Keratinocyte (primary cell): ENCODE measurements at regions not wholly inside any gene's neighbourhood (a gene's known extent, or its start where the extent isn't known, plus 50 kb on each side); places are given as distances from the start of the nearest gene placed in this dataset.

Experiments
- DNase-seq: peaks from one replicate; pipeline ENCODE4 v3.0.0-alpha.2; 2011; ENCODE audit warnings: low read depth, missing footprints, low spot score
- FAIRE-seq: peaks from 2 replicates; lab custom pipeline; 2011; peaks lifted over from hg19 to GRCh38; lab: Jason Lieb, UNC
- H2AFZ ChIP-seq: 2 replicates; pipeline ENCODE4 v1.6.0; 2012; ENCODE audit warnings: low read length, control low read depth, inconsistent platforms; ENCODE audit not compliant: control insufficient read depth
- H3K27ac ChIP-seq: 2 replicates; pipeline ENCODE4 v1.5.1; 2011; ENCODE audit warnings: low read length; ENCODE audit not compliant: control insufficient read depth, insufficient read depth
- H3K27me3 ChIP-seq: 3 replicates; pipeline ENCODE4 v1.6.0; 2011; ENCODE audit warnings: low read length; ENCODE audit not compliant: control insufficient read depth, insufficient read depth; ENCODE audit errors: extremely low read depth
- H3K36me3 ChIP-seq, 2 experiments: 2 replicates in 1 of 2; 3 replicates in 1 of 2; pipeline ENCODE4 v1.5.1; 2011; ENCODE audit warnings: low read length in 2 of 2, mild to moderate bottlenecking in 1 of 2; ENCODE audit not compliant: control insufficient read depth in 2 of 2, insufficient read depth in 2 of 2; ENCODE audit errors: extremely low read depth in 1 of 2
- H3K4me1 ChIP-seq: 3 replicates; pipeline ENCODE4 v1.5.1; 2011; ENCODE audit warnings: low read length; ENCODE audit not compliant: control insufficient read depth, insufficient read depth; ENCODE audit errors: extremely low read depth
- H3K4me2 ChIP-seq: 3 replicates; pipeline ENCODE4 v1.6.0; 2011; ENCODE audit warnings: low read depth, low read length; ENCODE audit not compliant: control insufficient read depth, insufficient read depth; ENCODE audit errors: extremely low read depth
- H3K4me3 ChIP-seq, 3 experiments: fragments of 200-600 bp in 1 of 3; sonication (generic) in 1 of 3; 2 replicates in 2 of 3; 3 replicates in 1 of 3; pipeline ENCODE4 v1.5.1; 2011 to 2016; ENCODE audit warnings: low read length in 3 of 3, mild to moderate bottlenecking in 3 of 3, control low read depth in 2 of 3, inconsistent platforms in 1 of 3, low read depth in 1 of 3, mixed read lengths in 1 of 3, mixed run types in 1 of 3, moderate library complexity in 1 of 3; ENCODE audit not compliant: control insufficient read depth in 2 of 3, insufficient read depth in 2 of 3; ENCODE audit errors: extremely low read depth in 1 of 3
- H3K79me2 ChIP-seq: 2 replicates; pipeline ENCODE4 v1.6.0; 2012; ENCODE audit warnings: low read length; ENCODE audit not compliant: control insufficient read depth, insufficient read depth
- H3K9ac ChIP-seq: 3 replicates; pipeline ENCODE4 v1.6.0; 2011; ENCODE audit warnings: low read length; ENCODE audit not compliant: control insufficient read depth, insufficient read depth; ENCODE audit errors: extremely low read depth
- H3K9me1 ChIP-seq: 3 replicates; pipeline ENCODE4 v1.6.0; 2011; ENCODE audit warnings: low read length; ENCODE audit not compliant: control insufficient read depth, insufficient read depth; ENCODE audit errors: extremely low read depth
- H3K9me3 ChIP-seq: 2 replicates; pipeline ENCODE4 v1.5.1; 2012; ENCODE audit warnings: low read depth, low read length; ENCODE audit not compliant: control insufficient read depth
- H4K20me1 ChIP-seq: 3 replicates; pipeline ENCODE4 v1.6.0; 2011; ENCODE audit warnings: low read length; ENCODE audit not compliant: control insufficient read depth, insufficient read depth; ENCODE audit errors: extremely low read depth
- CTCF ChIP-seq, 3 experiments: IDR thresholded peaks in 1 of 3; conservative IDR thresholded peaks in 1 of 3; optimal IDR thresholded peaks in 1 of 3; 2 replicates in 2 of 3; 3 replicates in 1 of 3; pipeline versions ENCODE3 to v1.5.1; 2011; ENCODE audit warnings: low read length in 3 of 3, mild to moderate bottlenecking in 3 of 3, moderate library complexity in 2 of 3, control low read depth in 1 of 3, inconsistent platforms in 1 of 3; ENCODE audit not compliant: insufficient read depth in 2 of 3; ENCODE audit errors: extremely low read depth in 1 of 3
- EZH2 ChIP-seq: IDR thresholded peaks from one replicate; pipeline ENCODE4 v1.6.1; 2012; ENCODE audit warnings: inconsistent platforms, mild to moderate bottlenecking, low read length, moderate library complexity
- dilution Hi-C: fragments of 300-500 bp; cut with MboI; formaldehyde crosslinking; loops from one replicate; pipeline ENCODE4 v1.7.0; 2020; ENCODE audit warnings: low sequenced_read_pairs; ENCODE audit not compliant: extremely low pct_ligation_motif_present

- no peak for DNase-seq
- Histone ChIP-seq H3K27ac (no peak overlapping the region), H3K4me1 (no peaks in the 10 kb centered on the region), H3K9me1 (no peaks in the 10 kb centered on the region), H3K27me3 (no peaks in the 10 kb centered on the region), H3K36me3 (no peaks in the 10 kb centered on the region), H3K4me2 (no peak overlapping the region), H4K20me1 (no peaks in the 10 kb centered on the region), H3K4me3 (no peak overlapping the region), H3K79me2 (no peaks in the 10 kb centered on the region), H2AFZ (no peak overlapping the region), H3K9me3 (no peaks in the 10 kb centered on the region), H3K9ac (no peak overlapping the region)
- TF ChIP-seq EZH2 (no peak), CTCF (optimal IDR thresholded peaks at IDR 0.05 in 1 of 3, IDR thresholded peaks at IDR 0.05 in 1 of 3, conservative IDR thresholded peaks at IDR 0.05 in 1 of 3; ENCODE audit: extremely low read depth in 1 of 3, insufficient read depth in 2 of 3, low read length in 3 of 3) (no peak)
- peak; percentile 17 for FAIRE-seq
- dilution Hi-C loops: no loop called here
Observed at GRCh38 chr6:8229915-8230756, 127.8 kb upstream of the EEF1E1 start.

DNA sequence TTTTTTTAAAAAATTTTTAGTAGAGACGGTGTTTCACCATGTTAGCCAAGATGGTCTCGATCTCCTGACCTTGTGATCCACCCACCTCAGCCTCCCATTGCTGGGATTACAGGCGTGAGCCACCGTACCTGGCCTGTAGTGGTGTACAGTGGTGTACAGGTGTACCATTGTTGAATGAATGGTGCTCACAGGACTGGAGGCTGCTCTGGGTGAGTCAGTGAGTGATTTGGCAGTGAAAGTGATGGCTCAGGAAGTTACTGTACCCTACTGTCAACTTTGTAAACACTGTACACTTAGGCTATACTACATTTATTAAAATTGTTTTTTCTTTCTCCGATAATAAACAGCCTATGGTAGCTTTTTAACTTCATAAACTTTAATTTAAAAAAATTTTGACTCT is 122.8 kb upstream of the EEF1E1 start:
- no peak for TF ChIP-seq EZH2
- TF ChIP-seq CTCF (optimal IDR thresholded peaks at IDR 0.05 in 1 of 3, IDR thresholded peaks at IDR 0.05 in 1 of 3, conservative IDR thresholded peaks at IDR 0.05 in 1 of 3; ENCODE audit: extremely low read depth in 1 of 3, insufficient read depth in 2 of 3, low read length in 3 of 3): no peak
- no peak overlapping the region for H3K4me2 ChIP-seq
- no peaks in the 10 kb centered on the region for H3K9me3 ChIP-seq
- no peaks in the 10 kb centered on the region for H3K9me1 ChIP-seq
- DNase-seq: no peak
- H3K4me3 ChIP-seq: no peak overlapping the region
- no peaks in the 10 kb centered on the region for H4K20me1 ChIP-seq
- H3K36me3 ChIP-seq: no peaks in the 10 kb centered on the region
- dilution Hi-C loops: no loop called here
- no peaks in the 10 kb centered on the region for H3K79me2 ChIP-seq
- H2AFZ ChIP-seq: no peak overlapping the region
- no peaks in the 10 kb centered on the region for H3K4me1 ChIP-seq
- no peak overlapping the region for H3K9ac ChIP-seq
- H3K27me3 ChIP-seq: no peaks in the 10 kb centered on the region
- peak; percentile 26 for FAIRE-seq
- H3K27ac ChIP-seq: no peak overlapping the region
